IMR-90 (cell line): ENCODE measurements at regions not wholly inside any gene's neighbourhood (a gene's known extent, or its start where the extent isn't known, plus 50 kb on each side); places are given as distances from the start of the nearest gene placed in this dataset.

Experiments used
- ATAC-seq: fragments of 200-7000 bp; cut with Tn5 transposase; 2 replicates; pipeline ENCODE4 v1.9.1; 2020; ENCODE audit warnings: low read depth, mild to moderate bottlenecking, moderate library complexity
- BruUV-seq: library from RNA; stranded (reverse); fragments of 400-500 nt; replicated peaks from 2 replicates; lab custom pipeline; 2021; lab: Mats Ljungman, UMichigan
- CTCF ChIA-PET: fragments of 300-600 bp; formaldehyde crosslinking; extraction: SDS; loops from one replicate; lab custom pipeline; 2021; ENCODE audit warnings: antibody characterized with exemption; lab: Yijun Ruan, JAX
- POLR2A ChIA-PET: fragments of 300-600 bp; sonication (Branson Sonifier 250); formaldehyde crosslinking; loops from one replicate; lab custom pipeline; 2022; ENCODE audit warnings: antibody characterized with exemption; ENCODE audit not compliant: unreplicated experiment; lab: Charles Lee
- DNase-seq: peaks from one replicate; pipeline ENCODE4 v3.0.0; 2013
- H2AFZ ChIP-seq: replicated peaks from 2 replicates; pipeline ENCODE3; 2013; ENCODE audit warnings: low read length, mild to moderate bottlenecking; ENCODE audit not compliant: poor library complexity
- H2AK5ac ChIP-seq: 2 replicates; pipeline ENCODE4 v1.6.1; 2013; ENCODE audit warnings: low read depth, low read length, inconsistent platforms
- H2AK9ac ChIP-seq: replicated peaks from 2 replicates; pipeline ENCODE3; 2013; ENCODE audit warnings: mild to moderate bottlenecking, low read depth, low read length, moderate library complexity; ENCODE audit not compliant: poor library complexity
- H2BK120ac ChIP-seq: 2 replicates; pipeline ENCODE4 v1.6.1; 2013; ENCODE audit warnings: low read depth, low read length, inconsistent platforms
- H2BK15ac ChIP-seq: 3 replicates; pipeline ENCODE4 v1.6.1; 2013; ENCODE audit warnings: low read depth, low read length, inconsistent platforms
- H2BK20ac ChIP-seq: 2 replicates; pipeline ENCODE4 v1.6.1; 2013; ENCODE audit warnings: low read depth, mild to moderate bottlenecking, inconsistent platforms, low read length, moderate library complexity
- H2BK5ac ChIP-seq: 2 replicates; pipeline ENCODE4 v1.6.1; 2013; ENCODE audit warnings: mild to moderate bottlenecking, low read depth, low read length, inconsistent platforms; ENCODE audit not compliant: poor library complexity, severe bottlenecking
- H3K14ac ChIP-seq: replicated peaks from 2 replicates; pipeline ENCODE4 v1.6.1; 2013; ENCODE audit warnings: low read depth, low read length, inconsistent platforms
- H3K18ac ChIP-seq: 2 replicates; pipeline ENCODE4 v1.6.1; 2013; ENCODE audit warnings: low read depth, low read length, control low read depth
- H3K23ac ChIP-seq: 2 replicates; pipeline ENCODE4 v1.6.1; 2013; ENCODE audit warnings: low read depth, low read length, inconsistent platforms
- H3K27ac ChIP-seq: 2 replicates; pipeline ENCODE4 v1.5.1; 2013; ENCODE audit warnings: mild to moderate bottlenecking, control low read depth, low read length; ENCODE audit not compliant: insufficient read depth
- H3K27me3 ChIP-seq: 2 replicates; pipeline ENCODE4 v1.6.1; 2013; ENCODE audit warnings: low read length; ENCODE audit not compliant: control insufficient read depth, insufficient read depth
- H3K36me3 ChIP-seq: 2 replicates; pipeline ENCODE4 v1.6.1; 2013; ENCODE audit warnings: low read length, mixed read lengths; ENCODE audit not compliant: control insufficient read depth, insufficient read depth
- H3K4ac ChIP-seq: 2 replicates; pipeline ENCODE4 v1.6.1; 2013; ENCODE audit warnings: low read depth, low read length, inconsistent platforms
- H3K4me1 ChIP-seq: 2 replicates; pipeline ENCODE4 v1.6.1; 2013; ENCODE audit warnings: low read length, mixed read lengths; ENCODE audit not compliant: control insufficient read depth, insufficient read depth
- H3K4me2 ChIP-seq: 2 replicates; pipeline ENCODE4 v1.6.1; 2013; ENCODE audit warnings: low read depth, mild to moderate bottlenecking, control low read depth, low read length, moderate library complexity
- H3K4me3 ChIP-seq: 2 replicates; pipeline ENCODE4 v1.5.1; 2013; ENCODE audit warnings: low read depth, mild to moderate bottlenecking, control low read depth, low read length, moderate library complexity; ENCODE audit not compliant: insufficient read depth
- H3K56ac ChIP-seq: 2 replicates; pipeline ENCODE4 v1.6.1; 2013; ENCODE audit warnings: low read length, inconsistent platforms; ENCODE audit not compliant: insufficient read depth; ENCODE audit errors: extremely low read depth
- H3K79me1 ChIP-seq, 2 experiments: 2 replicates each; pipeline ENCODE4 v1.6.1; 2013; ENCODE audit warnings: low read length in 2 of 2, inconsistent platforms in 1 of 2, low read depth in 1 of 2
- H3K9ac ChIP-seq: 2 replicates; pipeline ENCODE4 v1.6.1; 2013; ENCODE audit warnings: low read depth, low read length, control low read depth
- H3K9me1 ChIP-seq: 2 replicates; pipeline ENCODE4 v1.6.1; 2013; ENCODE audit warnings: low read length, inconsistent platforms; ENCODE audit not compliant: insufficient read depth
- H3K9me3 ChIP-seq: 2 replicates; pipeline ENCODE4 v1.6.1; 2013; ENCODE audit warnings: low read length; ENCODE audit not compliant: control insufficient read depth, insufficient read depth
- H4K20me1 ChIP-seq: 2 replicates; pipeline ENCODE4 v1.6.1; 2013; ENCODE audit warnings: low read length, inconsistent platforms; ENCODE audit not compliant: insufficient read depth
- H4K5ac ChIP-seq: 2 replicates; pipeline ENCODE4 v1.6.1; 2013; ENCODE audit warnings: mild to moderate bottlenecking, low read depth, low read length, control low read depth
- H4K8ac ChIP-seq, 2 experiments: 2 replicates each; pipeline ENCODE4 v1.6.1; 2013; ENCODE audit warnings: low read depth in 2 of 2, low read length in 2 of 2, control low read depth in 1 of 2, inconsistent platforms in 1 of 2
- H4K91ac ChIP-seq: 2 replicates; pipeline ENCODE4 v1.6.1; 2013; ENCODE audit warnings: low read depth, low read length, inconsistent platforms; ENCODE audit not compliant: insufficient read depth
- BHLHE40 ChIP-seq: fragments of 150-350 bp; IDR thresholded peaks from 2 replicates; pipeline ENCODE4 v1.6.1; 2016; ENCODE audit warnings: mild to moderate bottlenecking, low read depth, low read length
- CEBPB ChIP-seq: IDR thresholded peaks from 2 replicates; pipeline ENCODE4 v1.6.1; 2012; ENCODE audit warnings: low read depth, low read length, improper control_type of control experiment
- CHD1 ChIP-seq: IDR thresholded peaks from 2 replicates; pipeline ENCODE4 v1.6.1; 2012; ENCODE audit warnings: low read depth, low read length, improper control_type of control experiment
- FOS ChIP-seq: fragments of 150-350 bp; IDR thresholded peaks from 2 replicates; pipeline ENCODE4 v1.6.1; 2016; ENCODE audit warnings: low read depth, low read length
- MAFK ChIP-seq: IDR thresholded peaks from 2 replicates; pipeline ENCODE4 v1.6.1; 2012; ENCODE audit warnings: low read depth, low read length, improper control_type of control experiment
- MAZ ChIP-seq: IDR thresholded peaks from 2 replicates; pipeline ENCODE4 v1.6.1; 2012; ENCODE audit warnings: low read depth, mild to moderate bottlenecking, low read length, improper control_type of control experiment, moderate library complexity, borderline replicate concordance
- MXI1 ChIP-seq: IDR thresholded peaks from 2 replicates; pipeline ENCODE4 v1.6.1; 2012; ENCODE audit warnings: low read depth, mild to moderate bottlenecking, low read length, moderate library complexity, borderline replicate concordance
- NFE2L2 ChIP-seq: fragments of 150-350 bp; IDR thresholded peaks from 2 replicates; pipeline ENCODE4 v1.6.1; 2016; ENCODE audit warnings: low read depth, mild to moderate bottlenecking, low read length
- POLR2A ChIP-seq: IDR thresholded peaks from 2 replicates; pipeline ENCODE4 v1.6.1; 2012; ENCODE audit warnings: mild to moderate bottlenecking, low read depth, low read length
- RAD21 ChIP-seq: IDR thresholded peaks from 2 replicates; pipeline ENCODE4 v1.6.1; 2012; ENCODE audit warnings: low read length, improper control_type of control experiment
- RCOR1 ChIP-seq: IDR thresholded peaks from 2 replicates; pipeline ENCODE4 v1.6.1; 2012; ENCODE audit warnings: mild to moderate bottlenecking, low read length, improper control_type of control experiment; ENCODE audit not compliant: insufficient replicate concordance
- RFX5 ChIP-seq: IDR thresholded peaks from 2 replicates; pipeline ENCODE4 v1.8.0; 2012; ENCODE audit warnings: low read depth, mild to moderate bottlenecking, low read length, moderate library complexity
- SMC3 ChIP-seq: fragments of 150-350 bp; IDR thresholded peaks from 2 replicates; pipeline ENCODE4 v1.6.1; 2016; ENCODE audit warnings: low read depth, mild to moderate bottlenecking, antibody characterized with exemption, low read length, moderate library complexity
- WGBS, 2 experiments: methylation state at CpG; one replicate each; pipeline versions ENCODE4 v1.1.5 to v1.1.7; 2013; ENCODE audit warnings: missing lambda C conversion rate in 2 of 2; ENCODE audit not compliant: insufficient read length in 1 of 2; ENCODE audit errors: extremely low coverage in 2 of 2; 5-methylcytosine and 5-hydroxymethylcytosine counted together
- dilution Hi-C: fragments of 300-500 bp; cut with HindIII; formaldehyde crosslinking; loops from one replicate; pipeline ENCODE4 v1.14.3; 2018; ENCODE audit warnings: low sequenced_read_pairs; ENCODE audit not compliant: unreplicated experiment
- in situ Hi-C: fragments of 300-500 bp; cut with MboI; formaldehyde crosslinking; loops from 3 replicates; pipeline ENCODE4 v1.14.3; 2019; ENCODE audit warnings: low sequenced_read_pairs, inconsistent platforms, mixed read lengths
- intact Hi-C: fragments of 100-400 bp; cut with micrococcal nuclease; formaldehyde crosslinking; loops from 2 replicates; pipeline ENCODE4 v1.10.0; 2022
- TF ChIP-seq, protein P1 (sequence below): fragments of 150-350 bp; IDR thresholded peaks from 2 replicates; pipeline ENCODE4 v1.6.1; 2017; ENCODE audit warnings: mild to moderate bottlenecking, antibody characterized with exemption, low read length, low read depth
- TF ChIP-seq, protein P2 (sequence below): fragments of 150-350 bp; IDR thresholded peaks from 2 replicates; pipeline ENCODE4 v1.6.1; 2016; ENCODE audit warnings: low read depth, mild to moderate bottlenecking, low read length, moderate library complexity, borderline replicate concordance
- TF ChIP-seq, protein P3 (sequence below): conservative IDR thresholded peaks from 2 replicates; pipeline ENCODE4 v1.5.1; 2012; ENCODE audit warnings: mild to moderate bottlenecking, low read depth, low read length, improper control_type of control experiment

DNA sequence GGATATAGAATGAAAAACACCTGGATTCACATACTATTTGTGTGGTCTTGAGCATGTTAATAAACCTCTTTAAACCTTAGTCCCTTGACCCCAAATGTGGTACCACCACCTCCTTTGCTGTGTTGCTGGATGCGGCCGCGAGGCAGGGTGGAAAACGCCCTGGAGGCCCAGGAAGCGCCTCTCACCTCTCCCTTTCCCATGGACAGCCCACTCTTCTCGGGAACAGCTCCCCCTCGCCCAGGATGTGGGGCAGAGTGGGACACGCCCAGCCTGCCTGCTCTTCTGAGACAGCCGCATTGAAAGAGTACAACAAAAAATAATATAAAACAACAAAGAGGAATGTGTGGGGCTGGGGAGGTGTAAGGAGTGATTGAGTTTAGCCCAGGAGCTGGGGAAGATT lies 549.0 kb upstream of the ID2 start:
- Histone ChIP-seq H3K18ac (no peak overlapping the region), H4K20me1 (no peaks in the 10 kb centered on the region), H2BK5ac (no peak overlapping the region), H4K5ac (no peak overlapping the region), H3K27me3 (no peaks in the 10 kb centered on the region), H3K56ac (no peak overlapping the region), H2BK120ac (no peak overlapping the region), H2AK5ac (no peak overlapping the region), H3K14ac (no peak overlapping the region), H3K4me1 (no peaks in the 10 kb centered on the region), H3K4me3 (no peak overlapping the region), H2AK9ac (no peak overlapping the region), H3K36me3 (no peaks in the 10 kb centered on the region), H2BK20ac (no peak overlapping the region), H3K9ac (no peak overlapping the region), H4K8ac (no peak overlapping the region), H3K79me1 (no peaks in the 10 kb centered on the region), H3K9me1 (no peaks in the 10 kb centered on the region), H2BK15ac (no peak overlapping the region), H2AFZ (no peak overlapping the region), H3K27ac (no peak overlapping the region), H3K4ac (no peak overlapping the region), H3K9me3 (no peaks in the 10 kb centered on the region), H4K91ac (no peak overlapping the region), H3K23ac (no peak overlapping the region), H3K4me2 (no peak overlapping the region)
- in situ Hi-C loops = no loop called here
- CTCF ChIA-PET = no interaction called here
- POLR2A ChIA-PET = no interaction called here
- DNase-seq (no peak), ATAC-seq (no peak)
- dilution Hi-C loops = no loop called here
- intact Hi-C loops = no loop called here
- TF ChIP-seq SMC3 = no peak
- no peak for TF ChIP-seq NFE2L2
- no peak for TF ChIP-seq RCOR1
- no peak for TF ChIP-seq MAZ
- TF ChIP-seq, protein P1, sequence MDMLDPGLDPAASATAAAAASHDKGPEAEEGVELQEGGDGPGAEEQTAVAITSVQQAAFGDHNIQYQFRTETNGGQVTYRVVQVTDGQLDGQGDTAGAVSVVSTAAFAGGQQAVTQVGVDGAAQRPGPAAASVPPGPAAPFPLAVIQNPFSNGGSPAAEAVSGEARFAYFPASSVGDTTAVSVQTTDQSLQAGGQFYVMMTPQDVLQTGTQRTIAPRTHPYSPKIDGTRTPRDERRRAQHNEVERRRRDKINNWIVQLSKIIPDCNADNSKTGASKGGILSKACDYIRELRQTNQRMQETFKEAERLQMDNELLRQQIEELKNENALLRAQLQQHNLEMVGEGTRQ = no peak
- no peak for TF ChIP-seq POLR2A
- no peak for TF ChIP-seq BHLHE40
- TF ChIP-seq, protein P2, sequence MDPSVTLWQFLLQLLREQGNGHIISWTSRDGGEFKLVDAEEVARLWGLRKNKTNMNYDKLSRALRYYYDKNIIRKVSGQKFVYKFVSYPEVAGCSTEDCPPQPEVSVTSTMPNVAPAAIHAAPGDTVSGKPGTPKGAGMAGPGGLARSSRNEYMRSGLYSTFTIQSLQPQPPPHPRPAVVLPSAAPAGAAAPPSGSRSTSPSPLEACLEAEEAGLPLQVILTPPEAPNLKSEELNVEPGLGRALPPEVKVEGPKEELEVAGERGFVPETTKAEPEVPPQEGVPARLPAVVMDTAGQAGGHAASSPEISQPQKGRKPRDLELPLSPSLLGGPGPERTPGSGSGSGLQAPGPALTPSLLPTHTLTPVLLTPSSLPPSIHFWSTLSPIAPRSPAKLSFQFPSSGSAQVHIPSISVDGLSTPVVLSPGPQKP = no peak
- TF ChIP-seq FOS = no peak
- no peak for TF ChIP-seq RFX5
- TF ChIP-seq MAFK = no peak
- TF ChIP-seq, protein P3, sequence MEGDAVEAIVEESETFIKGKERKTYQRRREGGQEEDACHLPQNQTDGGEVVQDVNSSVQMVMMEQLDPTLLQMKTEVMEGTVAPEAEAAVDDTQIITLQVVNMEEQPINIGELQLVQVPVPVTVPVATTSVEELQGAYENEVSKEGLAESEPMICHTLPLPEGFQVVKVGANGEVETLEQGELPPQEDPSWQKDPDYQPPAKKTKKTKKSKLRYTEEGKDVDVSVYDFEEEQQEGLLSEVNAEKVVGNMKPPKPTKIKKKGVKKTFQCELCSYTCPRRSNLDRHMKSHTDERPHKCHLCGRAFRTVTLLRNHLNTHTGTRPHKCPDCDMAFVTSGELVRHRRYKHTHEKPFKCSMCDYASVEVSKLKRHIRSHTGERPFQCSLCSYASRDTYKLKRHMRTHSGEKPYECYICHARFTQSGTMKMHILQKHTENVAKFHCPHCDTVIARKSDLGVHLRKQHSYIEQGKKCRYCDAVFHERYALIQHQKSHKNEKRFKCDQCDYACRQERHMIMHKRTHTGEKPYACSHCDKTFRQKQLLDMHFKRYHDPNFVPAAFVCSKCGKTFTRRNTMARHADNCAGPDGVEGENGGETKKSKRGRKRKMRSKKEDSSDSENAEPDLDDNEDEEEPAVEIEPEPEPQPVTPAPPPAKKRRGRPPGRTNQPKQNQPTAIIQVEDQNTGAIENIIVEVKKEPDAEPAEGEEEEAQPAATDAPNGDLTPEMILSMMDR = no peak
- TF ChIP-seq CHD1 = no peak
- TF ChIP-seq MXI1 = no peak
- no peak for TF ChIP-seq CEBPB
- no peak for TF ChIP-seq RAD21
- no CpG with 5 or more reads among the region's 9 CpGs for WGBS, 2 experiments
- no TSS peak for BruUV-seq
